ENCODE measurements at regions not wholly inside any gene's neighbourhood (a gene's known extent, or its start where the extent isn't known, plus 50 kb on each side); places are given as distances from the start of the nearest gene placed in this dataset.

DNA sequence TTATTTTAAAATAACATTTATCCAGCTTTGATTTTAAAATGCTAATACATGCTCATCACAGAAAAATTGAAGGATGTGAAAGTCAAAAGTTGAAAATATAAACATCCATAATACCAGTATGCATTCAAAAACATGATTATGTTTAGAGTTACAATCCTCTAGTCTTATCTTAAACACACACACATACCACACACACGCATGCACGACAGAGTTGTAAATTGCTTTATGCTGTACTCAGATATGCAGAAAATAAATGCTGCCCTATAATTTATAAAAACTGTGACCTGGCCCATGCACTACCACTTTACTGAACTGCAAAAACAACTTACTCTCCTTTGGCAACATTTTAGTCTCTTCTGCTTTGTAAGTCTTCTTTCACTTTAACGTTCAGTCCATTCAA is 793.0 kb upstream of the FANCL start:
- TF ChIP-seq, protein P1, sequence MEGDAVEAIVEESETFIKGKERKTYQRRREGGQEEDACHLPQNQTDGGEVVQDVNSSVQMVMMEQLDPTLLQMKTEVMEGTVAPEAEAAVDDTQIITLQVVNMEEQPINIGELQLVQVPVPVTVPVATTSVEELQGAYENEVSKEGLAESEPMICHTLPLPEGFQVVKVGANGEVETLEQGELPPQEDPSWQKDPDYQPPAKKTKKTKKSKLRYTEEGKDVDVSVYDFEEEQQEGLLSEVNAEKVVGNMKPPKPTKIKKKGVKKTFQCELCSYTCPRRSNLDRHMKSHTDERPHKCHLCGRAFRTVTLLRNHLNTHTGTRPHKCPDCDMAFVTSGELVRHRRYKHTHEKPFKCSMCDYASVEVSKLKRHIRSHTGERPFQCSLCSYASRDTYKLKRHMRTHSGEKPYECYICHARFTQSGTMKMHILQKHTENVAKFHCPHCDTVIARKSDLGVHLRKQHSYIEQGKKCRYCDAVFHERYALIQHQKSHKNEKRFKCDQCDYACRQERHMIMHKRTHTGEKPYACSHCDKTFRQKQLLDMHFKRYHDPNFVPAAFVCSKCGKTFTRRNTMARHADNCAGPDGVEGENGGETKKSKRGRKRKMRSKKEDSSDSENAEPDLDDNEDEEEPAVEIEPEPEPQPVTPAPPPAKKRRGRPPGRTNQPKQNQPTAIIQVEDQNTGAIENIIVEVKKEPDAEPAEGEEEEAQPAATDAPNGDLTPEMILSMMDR (conservative IDR thresholded peaks at IDR 0.05; ENCODE audit: low read depth, low read length), result no peak
- no peak for DNase-seq (ENCODE audit: low read depth)
- no peak overlapping the region for H3K4me3 ChIP-seq (ENCODE audit: low read length)

DNA sequence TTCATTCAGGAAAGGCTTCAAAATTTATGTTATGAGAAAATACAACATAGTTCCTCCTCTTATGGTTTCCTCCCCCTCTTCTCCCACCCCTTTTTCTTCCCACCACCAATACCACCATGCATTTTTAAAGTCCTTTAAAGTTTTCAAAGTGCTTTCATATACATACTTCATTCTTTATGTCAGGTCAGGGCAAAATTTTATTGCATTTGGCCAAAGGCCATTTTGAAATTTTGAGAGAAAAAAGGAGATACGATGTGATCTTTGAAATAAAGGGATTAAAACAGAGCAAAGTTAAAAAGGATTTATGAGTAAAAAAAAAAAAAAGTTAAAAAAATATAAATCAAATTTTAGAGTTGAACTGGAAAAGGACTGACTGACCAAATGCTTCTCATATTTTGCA is 792.5 kb upstream of the FANCL start:
- DNase-seq (ENCODE audit: low read depth), result no peak
- H3K4me3 ChIP-seq (ENCODE audit: low read length), result no peak overlapping the region
- TF ChIP-seq, protein P1 (conservative IDR thresholded peaks at IDR 0.05; ENCODE audit: low read depth, low read length), result no peak

DNA sequence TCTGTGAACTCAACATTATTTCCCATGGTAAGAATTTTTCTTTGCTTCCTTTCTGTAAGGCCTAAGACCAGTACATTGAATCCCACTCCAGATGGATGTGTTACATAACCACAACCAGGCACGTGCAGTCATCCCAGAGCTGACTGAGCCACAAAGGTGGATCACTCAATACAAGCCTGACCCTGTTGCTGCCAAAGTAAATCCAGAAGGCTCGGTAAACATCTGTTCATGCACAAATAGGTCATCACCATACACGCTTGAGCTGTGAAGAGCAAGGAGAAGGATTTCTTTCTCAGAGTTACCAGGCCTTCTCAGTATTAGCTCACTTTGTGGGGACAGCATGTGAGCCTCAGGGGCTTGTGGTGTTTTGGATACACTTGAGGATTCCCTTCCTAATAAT is 791.4 kb upstream of the FANCL start:
- TF ChIP-seq, protein P1 (conservative IDR thresholded peaks at IDR 0.05; ENCODE audit: low read depth, low read length), result no peak
- no peak for DNase-seq (ENCODE audit: low read depth)
- H3K4me3 ChIP-seq (ENCODE audit: low read length), result no peak overlapping the region

DNA sequence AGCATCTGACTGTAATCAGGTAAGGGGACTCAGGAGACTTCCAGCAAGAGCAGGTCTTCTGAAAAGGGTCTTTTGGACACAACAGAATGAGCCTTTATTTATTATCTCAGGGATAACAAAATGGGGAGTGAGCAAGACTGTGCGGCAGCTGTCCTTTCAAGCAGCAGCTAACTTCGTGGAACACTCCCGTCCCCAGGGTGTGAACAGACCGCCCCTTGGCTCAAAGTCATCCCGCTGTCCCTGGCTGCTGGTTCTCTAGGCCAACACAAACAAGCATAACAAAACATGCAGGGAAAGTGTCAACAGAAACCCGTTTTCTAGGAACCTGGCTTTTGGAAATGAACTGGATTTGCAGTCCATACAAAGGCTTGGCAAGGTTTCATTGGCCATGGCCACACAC is 787.9 kb upstream of the FANCL start:
- TF ChIP-seq, protein P1 (conservative IDR thresholded peaks at IDR 0.05; ENCODE audit: low read depth, low read length), result no peak
- no peak for DNase-seq (ENCODE audit: low read depth)
- no peak overlapping the region for H3K4me3 ChIP-seq (ENCODE audit: low read length)

DNA sequence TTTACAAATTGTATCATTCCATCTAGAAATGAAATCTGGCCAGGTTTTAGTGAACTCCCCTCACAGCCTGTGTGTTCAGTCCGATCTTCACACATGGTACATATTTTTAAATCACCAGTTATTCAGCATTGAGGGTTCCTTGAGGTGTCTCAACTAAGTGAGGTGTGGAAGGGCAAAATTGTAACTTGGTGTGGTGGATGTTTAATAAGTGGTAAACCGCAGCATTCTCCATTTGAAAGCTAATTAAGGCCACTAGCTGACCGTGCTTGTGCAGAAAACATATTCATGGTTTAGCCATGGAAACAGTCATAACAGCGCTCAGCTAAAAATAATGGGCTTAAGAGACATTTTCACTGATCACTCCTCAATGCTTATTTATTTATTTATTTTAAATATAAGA is 786.2 kb upstream of the FANCL start:
- H3K4me3 ChIP-seq (ENCODE audit: low read length), result no peak overlapping the region
- TF ChIP-seq, protein P1 (conservative IDR thresholded peaks at IDR 0.05; ENCODE audit: low read depth, low read length), result no peak
- DNase-seq (ENCODE audit: low read depth), result no peak

DNA sequence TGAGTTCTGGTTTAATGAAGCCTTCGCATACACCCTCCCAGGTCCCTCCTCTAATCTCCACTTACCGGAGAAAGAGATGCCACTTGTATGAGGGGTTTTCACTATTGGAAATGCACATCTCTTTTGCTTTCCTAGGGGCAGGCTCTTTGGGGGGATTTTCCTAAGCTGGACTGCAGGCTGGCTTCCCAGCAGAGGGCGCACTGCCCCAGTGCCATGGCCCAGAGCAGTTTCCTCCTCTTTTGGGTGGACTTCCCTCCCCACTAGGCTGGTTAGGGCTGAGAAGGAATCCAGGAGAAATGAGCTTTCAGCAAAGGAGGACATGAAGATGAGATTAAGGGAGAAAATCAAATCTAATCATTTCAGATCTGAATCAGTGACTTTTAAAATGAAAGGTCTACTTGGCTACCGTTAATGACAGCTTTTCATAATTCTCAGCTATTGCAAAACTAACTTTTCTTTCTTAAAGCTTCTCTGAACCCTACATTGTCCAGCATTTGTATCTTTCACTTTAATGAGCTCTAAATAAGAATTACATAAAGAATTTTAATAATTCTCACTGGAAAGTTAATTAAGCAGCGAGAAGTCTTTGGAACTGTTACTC is 784.1 kb upstream of the FANCL start:
- H3K4me3 ChIP-seq (ENCODE audit: low read length), result no peak overlapping the region
- DNase-seq (ENCODE audit: low read depth), result no peak
- TF ChIP-seq, protein P1 (conservative IDR thresholded peaks at IDR 0.05; ENCODE audit: low read depth, low read length), result peak; percentile 99

DNA sequence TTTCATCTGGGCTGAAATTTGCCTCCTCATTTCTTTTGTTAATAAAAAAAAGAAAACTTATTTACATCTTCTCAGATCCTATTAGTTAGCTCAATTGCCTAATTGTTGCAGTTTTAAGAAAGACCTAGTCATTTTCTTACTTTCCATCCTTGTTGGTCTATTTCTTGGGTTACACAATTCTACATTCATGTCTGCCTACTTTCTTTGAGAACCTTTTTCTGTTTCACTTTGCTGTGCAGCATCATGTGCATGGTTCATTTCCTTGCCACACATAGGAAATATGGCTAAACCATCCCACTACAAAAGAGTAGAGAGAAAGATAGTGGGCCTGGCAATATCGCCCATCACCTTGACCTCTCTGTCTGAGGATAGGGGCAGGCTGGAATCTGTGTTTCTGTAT is 780.7 kb upstream of the FANCL start:
- no peak for DNase-seq (ENCODE audit: low read depth)
- no peak overlapping the region for H3K4me3 ChIP-seq (ENCODE audit: low read length)
- TF ChIP-seq, protein P1 (conservative IDR thresholded peaks at IDR 0.05; ENCODE audit: low read depth, low read length), result no peak

All from retinal pigment epithelial cell (primary cell).